SK-N-SH (cell line): ENCODE measurements at regions not wholly inside any gene's neighbourhood (a gene's known extent, or its start where the extent isn't known, plus 50 kb on each side); places are given as distances from the start of the nearest gene placed in this dataset.
A peak's percentile ranks its signal among the peaks of the same experiment; 100 is the strongest.

Experiments
- CTCF ChIA-PET: fragments of 300-600, 350-600 bp; formaldehyde crosslinking; extraction: SDS; loops from one replicate; lab custom pipeline; 2021; lab: Yijun Ruan, JAX
- POLR2A ChIA-PET: fragments of 350-600 bp; sonication (Branson Sonifier 250); formaldehyde crosslinking; extraction: SDS; loops from one replicate; lab custom pipeline; 2020; ENCODE audit warnings: antibody characterized with exemption, inconsistent platforms; lab: Yijun Ruan, JAX
- DNase-seq: peaks from one replicate; pipeline ENCODE4 v3.0.0; 2012
- H2AFZ ChIP-seq: fragments of 200-600 bp; sonication (generic); 2 replicates; pipeline ENCODE4 v1.8.1; 2016; ENCODE audit warnings: antibody characterized with exemption, mild to moderate bottlenecking, low read depth
- H3F3A ChIP-seq: fragments of 200-600 bp; sonication (generic); replicated peaks from 2 replicates; pipeline ENCODE3; 2016; ENCODE audit warnings: antibody characterized with exemption, mild to moderate bottlenecking; ENCODE audit not compliant: insufficient read depth
- H3K27ac ChIP-seq, 2 experiments: fragments of 200-500 bp in 1 of 2; fragments of 200-600 bp in 1 of 2; sonication (Bioruptor generic) in 1 of 2; sonication (generic), shearing (Covaris generic) in 1 of 2; 2 replicates each; pipeline versions ENCODE4 v1.5.1 to v1.6.1; 2014 to 2016; ENCODE audit warnings: low read depth in 2 of 2, inconsistent platforms in 1 of 2, low read length in 1 of 2, mild to moderate bottlenecking in 1 of 2, mixed read lengths in 1 of 2
- H3K27me3 ChIP-seq: fragments of 200-600 bp; sonication (generic), shearing (Covaris generic); 2 replicates; pipeline ENCODE4 v1.6.1; 2016; ENCODE audit warnings: mixed run types; ENCODE audit not compliant: insufficient read depth
- H3K36me3 ChIP-seq, 2 experiments: fragments of 200-500 bp in 1 of 2; fragments of 200-600 bp in 1 of 2; sonication (Bioruptor generic) in 1 of 2; sonication (generic) in 1 of 2; replicated peaks in 1 of 2; 2 replicates each; pipeline versions ENCODE3 to v1.5.1; 2014 to 2016; ENCODE audit warnings: low read length in 1 of 2, mild to moderate bottlenecking in 1 of 2; ENCODE audit not compliant: insufficient read depth in 2 of 2, control insufficient read depth in 1 of 2
- H3K4me1 ChIP-seq, 2 experiments: fragments of 200-500 bp in 1 of 2; fragments of 200-600 bp in 1 of 2; sonication (Bioruptor generic) in 1 of 2; sonication (generic), shearing (Covaris generic) in 1 of 2; 2 replicates each; pipeline versions ENCODE4 v1.5.1 to v1.6.1; 2014 to 2016; ENCODE audit warnings: low read depth in 1 of 2, low read length in 1 of 2, mixed run types in 1 of 2; ENCODE audit not compliant: insufficient read depth in 2 of 2, control insufficient read depth in 1 of 2
- H3K4me2 ChIP-seq: fragments of 200-600 bp; sonication (generic), shearing (Covaris generic); 2 replicates; pipeline ENCODE4 v1.6.1; 2017; ENCODE audit warnings: mixed run types
- H3K4me3 ChIP-seq, 2 experiments: fragments of 200-500 bp in 1 of 2; fragments of 200-600 bp in 1 of 2; sonication (Bioruptor generic) in 1 of 2; sonication (generic), shearing (Covaris generic) in 1 of 2; 2 replicates each; pipeline versions ENCODE4 v1.5.1 to v1.8.1; 2014 to 2016; ENCODE audit warnings: low read depth in 2 of 2, inconsistent platforms in 1 of 2, low read length in 1 of 2, mild to moderate bottlenecking in 1 of 2, mixed read lengths in 1 of 2, moderate library complexity in 1 of 2
- H3K79me2 ChIP-seq: fragments of 200-600 bp; sonication (generic); 2 replicates; pipeline ENCODE4 v1.8.1; 2017; ENCODE audit warnings: mild to moderate bottlenecking; ENCODE audit not compliant: insufficient read depth
- H3K9ac ChIP-seq: fragments of 200-600 bp; sonication (generic); 2 replicates; pipeline ENCODE4 v1.6.1; 2017; ENCODE audit warnings: mixed run types
- H3K9me2 ChIP-seq: fragments of 200-600 bp; sonication (generic); 2 replicates; pipeline ENCODE4 v1.6.1; 2017; ENCODE audit warnings: mixed run types
- H3K9me3 ChIP-seq: fragments of 200-600 bp; sonication (generic); 2 replicates; pipeline ENCODE4 v1.6.1; 2017; ENCODE audit warnings: mixed run types, mild to moderate bottlenecking, moderate library complexity
- H4K20me1 ChIP-seq: fragments of 200-600 bp; sonication (generic); 2 replicates; pipeline ENCODE4 v1.6.1; 2017; ENCODE audit warnings: mild to moderate bottlenecking, mixed run types; ENCODE audit not compliant: insufficient read depth
- EP300 ChIP-seq, 2 experiments: IDR thresholded peaks; 2 replicates each; pipeline versions ENCODE4 v1.4.0 to v1.6.1; 2012; ENCODE audit warnings: borderline replicate concordance in 1 of 2, low read depth in 1 of 2, low read length in 1 of 2
- EZH2phosphoT487 ChIP-seq: fragments of 200-600 bp; sonication (generic); IDR thresholded peaks from 2 replicates; pipeline ENCODE4 v1.6.1; 2017; ENCODE audit warnings: low read depth, mixed run types, mild to moderate bottlenecking, antibody characterized with exemption, moderate library complexity, borderline replicate concordance
- FOXM1 ChIP-seq: IDR thresholded peaks from 2 replicates; pipeline ENCODE4 v1.4.0; 2012; ENCODE audit warnings: low read depth, mild to moderate bottlenecking
- GABPA ChIP-seq: IDR thresholded peaks from 2 replicates; pipeline ENCODE4 v1.4.0; 2012; ENCODE audit warnings: low read depth, mild to moderate bottlenecking
- MEF2A ChIP-seq: IDR thresholded peaks from 2 replicates; pipeline ENCODE4 v1.4.0; 2012; ENCODE audit warnings: low read depth, borderline replicate concordance
- MXI1 ChIP-seq: IDR thresholded peaks from 2 replicates; pipeline ENCODE4 v1.6.1; 2012; ENCODE audit warnings: mild to moderate bottlenecking, low read depth, low read length, improper control_type of control experiment
- POLR2AphosphoS5 ChIP-seq: IDR thresholded peaks from 2 replicates; pipeline ENCODE4 v1.6.1; 2012; ENCODE audit warnings: low read depth, low read length
- RAD21 ChIP-seq: IDR thresholded peaks from 2 replicates; pipeline ENCODE4 v1.6.1; 2012; ENCODE audit warnings: mild to moderate bottlenecking, low read length
- RCOR1 ChIP-seq: fragments of 150-350 bp; IDR thresholded peaks from 2 replicates; pipeline ENCODE4 v1.6.1; 2017; ENCODE audit warnings: antibody characterized with exemption, low read length
- RFX5 ChIP-seq: IDR thresholded peaks from 2 replicates; pipeline ENCODE4 v1.6.1; 2012; ENCODE audit warnings: mild to moderate bottlenecking, improper control_type of control experiment, low read length
- RXRA ChIP-seq: IDR thresholded peaks from 2 replicates; pipeline ENCODE4 v1.4.0; 2012; ENCODE audit warnings: low read depth, mild to moderate bottlenecking, borderline replicate concordance
- TAF1 ChIP-seq: IDR thresholded peaks from 2 replicates; pipeline ENCODE4 v1.6.1; 2012; ENCODE audit warnings: low read depth, mild to moderate bottlenecking, low read length, moderate library complexity, borderline replicate concordance
- YY1 ChIP-seq: IDR thresholded peaks from 2 replicates; pipeline ENCODE4 v1.4.0; 2012; ENCODE audit warnings: low read depth, mild to moderate bottlenecking
- WGBS: methylation state at CpG from one replicate; pipeline ENCODE4 v1.1.6; 2017; ENCODE audit warnings: low lambda C conversion rate; 5-methylcytosine and 5-hydroxymethylcytosine counted together
- TF ChIP-seq, protein P1 (sequence below): IDR thresholded peaks from 2 replicates; pipeline ENCODE4 v1.4.0; 2012; ENCODE audit warnings: low read depth
- TF ChIP-seq, protein P2 (sequence below): fragments of 150-350 bp; IDR thresholded peaks from 2 replicates; pipeline ENCODE4 v1.6.1; 2016; ENCODE audit warnings: mild to moderate bottlenecking, low read depth, low read length
- TF ChIP-seq, protein P3 (sequence below): fragments of 200-600 bp; sonication (generic); IDR thresholded peaks from 2 replicates; pipeline ENCODE4 v1.6.1; 2017; ENCODE audit warnings: antibody characterized with exemption, mild to moderate bottlenecking, moderate library complexity
- TF ChIP-seq, protein P4 (sequence below): IDR thresholded peaks from 2 replicates; pipeline ENCODE4 v1.4.0; 2012; ENCODE audit warnings: low read depth, borderline replicate concordance

DNA sequence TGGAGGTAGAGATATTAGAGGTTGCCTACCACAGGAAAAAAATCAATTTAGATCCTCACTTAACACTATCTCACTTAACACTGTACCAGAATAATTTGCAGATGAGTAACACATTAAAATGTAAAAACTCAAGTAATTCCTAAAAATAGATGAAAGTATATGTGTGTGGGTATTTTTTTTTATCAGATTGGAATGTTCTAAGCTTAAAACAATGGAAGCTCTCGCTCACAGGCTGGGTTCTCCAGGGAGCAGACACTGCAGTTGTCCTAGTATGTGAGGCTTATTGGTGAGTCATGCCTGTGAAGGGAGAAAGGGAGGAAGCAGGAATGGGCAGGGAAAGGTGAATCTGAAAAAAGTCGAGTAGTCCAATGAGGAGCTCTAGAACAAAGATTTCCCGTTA is 181.3 kb upstream of the ZNF608 start:
- Histone ChIP-seq H3K27ac (no peak overlapping the region), H4K20me1 (no peaks in the 10 kb centered on the region), H3K9me2 (no peaks in the 10 kb centered on the region), H3K9me3 (no peaks in the 10 kb centered on the region), H3K27me3 (no peaks in the 10 kb centered on the region), H3K4me2 (no peak overlapping the region), H3K79me2 (no peaks in the 10 kb centered on the region), H3K9ac (no peak overlapping the region), H3F3A (peaks cover 7% of the 10 kb centered on the region), H2AFZ (no peak overlapping the region), H3K36me3 (no peaks in the 10 kb centered on the region), H3K4me3 (no peak overlapping the region), H3K4me1 (peaks cover 0 to 3% of the 10 kb centered on the region in 2 experiments; a peak in 1 of 4 replicates)
- ChIA-PET POLR2A (interaction anchor here (0.7 to 1.0 kb wide), 2 partner anchors 16 to 179 kb away, joined by 3 to 4 read pairs; no protein-coding TSS in a partner anchor), CTCF (interaction anchor here (1.4 kb wide), 1 partner anchor 18 kb away, joined by 4 read pairs; no protein-coding TSS in a partner anchor)
- no peak for DNase-seq
- TF ChIP-seq RFX5: no peak
- TF ChIP-seq MEF2A: peak; percentile 20; the same call in 1 of the 2 replicates
- WGBS: 91% methylated on average over 3 of the region's 3 CpGs

DNA sequence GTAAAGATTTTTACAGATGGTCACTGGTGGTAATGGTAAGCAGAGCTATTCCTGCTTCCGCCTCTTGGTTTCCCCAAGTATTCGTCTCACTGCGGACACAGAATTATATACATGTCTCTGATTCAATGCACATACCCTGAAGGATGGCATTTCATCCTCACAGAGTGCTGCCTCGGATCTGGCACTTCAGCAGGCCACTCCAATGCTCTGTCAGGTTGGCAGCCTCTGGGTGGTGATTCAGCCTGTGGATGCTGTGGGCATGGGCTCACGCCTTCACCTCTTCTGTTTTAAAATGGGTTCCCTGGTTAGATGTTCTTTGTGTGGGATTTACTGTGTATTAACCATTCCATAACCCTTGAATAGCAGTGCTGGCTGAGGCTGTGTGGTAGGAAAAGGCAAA is 182.6 kb upstream of the ZNF608 start:
- Histone ChIP-seq H3F3A (peaks cover 12% of the 10 kb centered on the region), H3K9me3 (no peaks in the 10 kb centered on the region), H3K9ac (no peak overlapping the region), H3K79me2 (no peaks in the 10 kb centered on the region), H2AFZ (no peak overlapping the region), H3K36me3 (no peaks in the 10 kb centered on the region), H3K4me3 (no peak overlapping the region), H3K4me1 (peaks cover 4 to 8% of the 10 kb centered on the region in 2 experiments; a peak in 2 of 4 replicates), H3K27me3 (no peaks in the 10 kb centered on the region), H3K9me2 (no peaks in the 10 kb centered on the region), H3K4me2 (no peak overlapping the region), H4K20me1 (no peaks in the 10 kb centered on the region), H3K27ac (no peak overlapping the region)
- CTCF ChIA-PET: interaction anchor here (1.1 to 1.2 kb wide), 2 partner anchors 16 to 47 kb away, joined by 3 read pairs; no protein-coding TSS in a partner anchor
- TF ChIP-seq EP300 (IDR thresholded peaks at IDR 0.05; ENCODE audit: borderline replicate concordance in 1 of 2, low read depth in 1 of 2, low read length in 1 of 2) (no peak), EZH2phosphoT487 (no peak), TAF1 (no peak), RXRA (no peak), MEF2A (no peak), MXI1 (no peak), POLR2AphosphoS5 (no peak), YY1 (no peak), RCOR1 (no peak), RAD21 (no peak), GABPA (no peak), FOXM1 (no peak)
- TF ChIP-seq, protein P1, sequence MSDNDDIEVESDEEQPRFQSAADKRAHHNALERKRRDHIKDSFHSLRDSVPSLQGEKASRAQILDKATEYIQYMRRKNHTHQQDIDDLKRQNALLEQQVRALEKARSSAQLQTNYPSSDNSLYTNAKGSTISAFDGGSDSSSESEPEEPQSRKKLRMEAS: no peak
- TF ChIP-seq, protein P2, sequence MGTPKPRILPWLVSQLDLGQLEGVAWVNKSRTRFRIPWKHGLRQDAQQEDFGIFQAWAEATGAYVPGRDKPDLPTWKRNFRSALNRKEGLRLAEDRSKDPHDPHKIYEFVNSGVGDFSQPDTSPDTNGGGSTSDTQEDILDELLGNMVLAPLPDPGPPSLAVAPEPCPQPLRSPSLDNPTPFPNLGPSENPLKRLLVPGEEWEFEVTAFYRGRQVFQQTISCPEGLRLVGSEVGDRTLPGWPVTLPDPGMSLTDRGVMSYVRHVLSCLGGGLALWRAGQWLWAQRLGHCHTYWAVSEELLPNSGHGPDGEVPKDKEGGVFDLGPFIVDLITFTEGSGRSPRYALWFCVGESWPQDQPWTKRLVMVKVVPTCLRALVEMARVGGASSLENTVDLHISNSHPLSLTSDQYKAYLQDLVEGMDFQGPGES: no peak
- TF ChIP-seq, protein P3, sequence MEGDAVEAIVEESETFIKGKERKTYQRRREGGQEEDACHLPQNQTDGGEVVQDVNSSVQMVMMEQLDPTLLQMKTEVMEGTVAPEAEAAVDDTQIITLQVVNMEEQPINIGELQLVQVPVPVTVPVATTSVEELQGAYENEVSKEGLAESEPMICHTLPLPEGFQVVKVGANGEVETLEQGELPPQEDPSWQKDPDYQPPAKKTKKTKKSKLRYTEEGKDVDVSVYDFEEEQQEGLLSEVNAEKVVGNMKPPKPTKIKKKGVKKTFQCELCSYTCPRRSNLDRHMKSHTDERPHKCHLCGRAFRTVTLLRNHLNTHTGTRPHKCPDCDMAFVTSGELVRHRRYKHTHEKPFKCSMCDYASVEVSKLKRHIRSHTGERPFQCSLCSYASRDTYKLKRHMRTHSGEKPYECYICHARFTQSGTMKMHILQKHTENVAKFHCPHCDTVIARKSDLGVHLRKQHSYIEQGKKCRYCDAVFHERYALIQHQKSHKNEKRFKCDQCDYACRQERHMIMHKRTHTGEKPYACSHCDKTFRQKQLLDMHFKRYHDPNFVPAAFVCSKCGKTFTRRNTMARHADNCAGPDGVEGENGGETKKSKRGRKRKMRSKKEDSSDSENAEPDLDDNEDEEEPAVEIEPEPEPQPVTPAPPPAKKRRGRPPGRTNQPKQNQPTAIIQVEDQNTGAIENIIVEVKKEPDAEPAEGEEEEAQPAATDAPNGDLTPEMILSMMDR: no peak
- TF ChIP-seq, protein P4, sequence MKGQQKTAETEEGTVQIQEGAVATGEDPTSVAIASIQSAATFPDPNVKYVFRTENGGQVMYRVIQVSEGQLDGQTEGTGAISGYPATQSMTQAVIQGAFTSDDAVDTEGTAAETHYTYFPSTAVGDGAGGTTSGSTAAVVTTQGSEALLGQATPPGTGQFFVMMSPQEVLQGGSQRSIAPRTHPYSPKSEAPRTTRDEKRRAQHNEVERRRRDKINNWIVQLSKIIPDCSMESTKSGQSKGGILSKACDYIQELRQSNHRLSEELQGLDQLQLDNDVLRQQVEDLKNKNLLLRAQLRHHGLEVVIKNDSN: no peak
- WGBS: 90% methylated on average over 5 of the region's 5 CpGs
- DNase-seq: no peak
- POLR2A ChIA-PET: no interaction called here
